Astrocyte of the spinal cord (primary cell): ENCODE measurements at regions not wholly inside any gene's neighbourhood (a gene's known extent, or its start where the extent isn't known, plus 50 kb on each side); places are given as distances from the start of the nearest gene placed in this dataset.

Experiments used
- DNase-seq: peaks from one replicate; pipeline ENCODE4 v3.0.0; 2011; ENCODE audit warnings: low read depth, low spot score
- H3K4me3 ChIP-seq: 2 replicates; pipeline ENCODE4 v1.5.1; 2011; ENCODE audit warnings: low read depth, mild to moderate bottlenecking, low read length, moderate library complexity
- CTCF ChIP-seq: IDR thresholded peaks from 2 replicates; pipeline ENCODE4 v1.5.1; 2012; ENCODE audit warnings: low read depth, mild to moderate bottlenecking, low read length, inconsistent platforms
- in situ Hi-C: cut with HindIII; loops from 2 replicates; pipeline ENCODE4 v1.10.0; 2017; ENCODE audit warnings: low sequenced_read_pairs

- in situ Hi-C loops = no loop called here
- peak; percentile 36 for TF ChIP-seq CTCF
- peak; percentile 10 for DNase-seq
- H3K4me3 ChIP-seq = no peak overlapping the region
These were observed 93.5 kb upstream of the CAMK1G start for GRCh38 chr1:209490013-209490412.

- DNase-seq = no peak
- in situ Hi-C loops = no loop called here
- no peak for TF ChIP-seq CTCF
- H3K4me3 ChIP-seq = no peak overlapping the region
These were observed 92.5 kb upstream of the CAMK1G start for GRCh38 chr1:209491031-209491430.

GRCh38 chr1:209491496-209491895, 92.0 kb upstream of the CAMK1G start:
- DNase-seq = no peak
- TF ChIP-seq CTCF = no peak
- H3K4me3 ChIP-seq = no peak overlapping the region
- in situ Hi-C loops = no loop called here

GRCh38 chr1:209491897-209492296, 91.6 kb upstream of the CAMK1G start:
- no peak for TF ChIP-seq CTCF
- no peak overlapping the region for H3K4me3 ChIP-seq
- DNase-seq = no peak
- in situ Hi-C loops = no loop called here

- in situ Hi-C loops = no loop called here
- no peak overlapping the region for H3K4me3 ChIP-seq
- no peak for TF ChIP-seq CTCF
- peak; percentile 7 for DNase-seq
These were observed 90.0 kb upstream of the CAMK1G start for GRCh38 chr1:209493559-209493958.

- no peak for TF ChIP-seq CTCF
- H3K4me3 ChIP-seq = no peak overlapping the region
- no peak for DNase-seq
- in situ Hi-C loops = no loop called here
These were observed 85.8 kb upstream of the CAMK1G start for GRCh38 chr1:209497729-209498128.

- in situ Hi-C loops = no loop called here
- TF ChIP-seq CTCF = no peak
- no peak for DNase-seq
- H3K4me3 ChIP-seq = no peak overlapping the region
These were observed 82.5 kb upstream of the CAMK1G start for GRCh38 chr1:209500993-209501392.
